Suppressor macrophage (primary cell): ENCODE measurements at regions not wholly inside any gene's neighbourhood (a gene's known extent, or its start where the extent isn't known, plus 50 kb on each side); places are given as distances from the start of the nearest gene placed in this dataset.

Source experiments
- DNase-seq, 4 experiments: peaks; one replicate each; pipeline ENCODE4 v3.0.0-alpha.2; 2020 to 2022

- DNase-seq, result no peak
These were observed 65.7 kb upstream of the SDK1 start for GRCh38 chr7:3235322-3235721.

DNA sequence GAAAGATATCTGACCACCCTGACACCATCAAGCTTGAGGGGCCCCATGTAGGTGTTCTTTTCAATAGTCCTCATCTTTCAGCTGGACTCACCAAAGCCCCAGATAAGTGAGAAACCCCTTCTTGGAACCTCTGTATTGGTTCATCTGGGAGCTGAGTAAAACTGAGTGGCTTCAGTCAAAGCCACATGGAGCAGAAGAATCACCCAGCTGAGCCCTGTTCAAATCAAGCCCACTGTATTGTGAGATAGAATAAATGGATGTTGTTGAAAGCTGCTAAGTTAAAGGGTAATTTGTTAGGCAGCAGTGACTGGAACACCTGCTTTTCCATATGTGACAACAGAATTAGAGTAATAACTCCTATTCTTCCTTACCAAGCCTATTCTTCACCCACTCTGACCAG lies 64.8 kb upstream of the SDK1 start:
- no peak for DNase-seq

- DNase-seq, result peak in 1 of 4 experiments; percentile 4
These were observed 62.4 kb upstream of the SDK1 start for GRCh38 chr7:3238525-3239210.

DNA sequence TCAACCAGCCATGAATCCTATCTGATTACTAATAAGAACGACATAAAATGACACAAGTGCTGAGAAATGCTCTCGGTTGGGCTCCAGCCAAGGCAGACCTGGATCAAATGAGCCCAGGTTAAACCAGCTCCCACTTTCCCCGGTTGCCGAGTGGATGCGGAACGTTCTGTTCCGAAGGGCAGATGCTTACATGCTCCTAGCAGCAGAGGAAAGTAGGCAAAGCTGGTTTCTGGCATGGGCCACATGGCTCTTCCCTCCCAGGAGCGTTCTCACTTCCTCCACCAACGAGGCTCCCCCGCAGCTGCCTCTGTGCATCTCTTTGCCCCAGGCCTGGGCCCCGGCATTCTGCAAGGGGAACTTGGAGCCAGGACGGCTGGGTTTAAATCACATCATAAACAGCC lies 61.8 kb upstream of the SDK1 start:
- DNase-seq, result no peak

- no peak for DNase-seq
These were observed 60.1 kb upstream of the SDK1 start for GRCh38 chr7:3240826-3241430.

DNA sequence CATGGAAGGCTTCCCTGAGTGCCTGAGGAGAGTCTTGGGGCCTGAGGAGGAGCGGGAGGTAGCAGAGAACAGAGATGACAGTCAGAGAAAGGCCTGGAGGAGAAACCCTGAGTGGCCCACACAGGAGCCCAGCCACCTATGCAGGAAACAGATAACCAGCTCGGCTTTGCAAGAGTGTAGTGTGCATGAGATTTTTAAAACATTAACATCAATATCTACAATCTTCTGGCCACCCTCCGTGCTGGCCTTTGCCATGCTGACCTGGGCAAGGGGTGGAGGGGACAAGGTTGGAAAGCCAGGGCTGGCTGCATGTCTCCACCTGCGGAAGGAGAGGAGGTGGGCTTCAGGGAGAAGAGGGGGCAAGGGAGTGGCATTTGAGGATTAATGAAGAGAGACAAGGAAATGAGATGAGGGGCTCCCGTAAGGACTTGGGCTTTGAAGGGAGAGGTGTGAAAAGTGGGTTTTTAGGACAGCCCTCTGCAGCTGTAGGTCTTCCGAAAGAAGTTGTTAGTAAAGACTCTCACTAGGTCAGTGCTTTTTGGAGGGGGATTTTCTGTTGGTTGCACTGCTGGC lies 59.3 kb upstream of the SDK1 start:
- DNase-seq, result no peak

GRCh38 chr7:3242398-3242972 lies 58.6 kb upstream of the SDK1 start:
- DNase-seq, result no peak

DNA sequence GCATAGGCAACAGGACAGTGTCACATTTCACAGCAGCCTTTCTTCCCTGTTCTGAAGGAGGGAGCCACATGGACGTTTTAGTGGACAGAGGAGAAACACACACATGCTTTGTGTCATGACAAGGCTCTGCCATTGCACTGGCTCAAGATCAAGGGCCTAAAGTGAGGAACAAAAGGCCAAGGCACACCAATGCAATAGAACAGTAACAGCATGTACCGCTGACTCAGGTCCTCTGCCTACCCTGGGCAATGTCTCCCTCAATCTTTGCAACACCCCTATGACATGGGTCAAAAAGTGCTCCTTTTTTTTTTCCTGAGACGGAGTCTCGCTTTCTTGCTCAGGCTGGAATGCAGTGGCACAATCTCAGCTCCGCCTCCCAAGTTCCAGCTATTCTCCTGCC lies 57.8 kb upstream of the SDK1 start:
- DNase-seq, result no peak

DNA sequence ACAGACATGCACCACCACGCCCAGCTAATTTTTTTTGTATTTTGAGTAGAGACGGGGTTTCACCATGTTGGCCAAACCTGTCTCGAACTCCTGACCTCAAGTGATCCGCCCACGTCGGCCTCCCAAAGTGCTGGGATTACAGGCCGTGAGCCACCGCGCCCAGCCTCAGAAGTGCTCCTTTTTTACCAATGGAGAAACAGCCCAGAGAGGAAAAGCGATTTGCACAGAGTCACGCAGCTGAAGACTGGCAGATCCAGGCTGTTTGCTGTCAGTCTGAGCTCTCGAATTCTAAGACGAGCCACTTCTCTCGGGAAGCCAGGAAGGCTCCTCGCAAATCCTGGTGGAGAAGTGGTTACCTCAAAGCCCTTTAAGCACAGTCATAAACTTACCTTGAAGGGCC lies 57.4 kb upstream of the SDK1 start:
- no peak for DNase-seq

- no peak for DNase-seq
These were observed 56.7 kb upstream of the SDK1 start for GRCh38 chr7:3244241-3244814.

GRCh38 chr7:3245077-3245476 lies 56.0 kb upstream of the SDK1 start:
- no peak for DNase-seq

GRCh38 chr7:3245721-3246120 lies 55.3 kb upstream of the SDK1 start:
- DNase-seq, result no peak

DNA sequence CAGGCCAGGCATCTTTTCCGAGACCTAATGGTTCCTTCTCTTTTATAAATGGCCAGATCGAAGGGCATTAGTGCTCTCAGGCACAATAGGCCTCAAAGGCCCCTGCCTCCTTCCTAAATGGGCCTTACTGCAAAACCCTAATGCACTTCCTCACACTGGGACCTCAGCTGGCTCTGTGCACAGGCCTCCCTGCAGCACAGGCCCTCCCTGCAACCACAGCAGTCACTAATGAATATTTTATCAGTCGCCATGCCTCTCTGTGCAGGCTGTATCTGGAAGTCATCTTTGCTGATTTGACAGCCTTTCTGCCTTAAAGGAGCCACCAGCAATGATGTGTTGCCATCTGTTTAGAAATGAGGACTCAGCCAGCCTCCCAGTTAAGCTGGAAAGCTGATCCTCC lies 54.9 kb upstream of the SDK1 start:
- no peak for DNase-seq

- no peak for DNase-seq
These were observed 54.4 kb upstream of the SDK1 start for GRCh38 chr7:3246651-3247050.

- no peak for DNase-seq
These were observed 50.3 kb upstream of the SDK1 start for GRCh38 chr7:3250725-3251124.
